ENCODE measurements at regions not wholly inside any gene's neighbourhood (a gene's known extent, or its start where the extent isn't known, plus 50 kb on each side); places are given as distances from the start of the nearest gene placed in this dataset.

DNA sequence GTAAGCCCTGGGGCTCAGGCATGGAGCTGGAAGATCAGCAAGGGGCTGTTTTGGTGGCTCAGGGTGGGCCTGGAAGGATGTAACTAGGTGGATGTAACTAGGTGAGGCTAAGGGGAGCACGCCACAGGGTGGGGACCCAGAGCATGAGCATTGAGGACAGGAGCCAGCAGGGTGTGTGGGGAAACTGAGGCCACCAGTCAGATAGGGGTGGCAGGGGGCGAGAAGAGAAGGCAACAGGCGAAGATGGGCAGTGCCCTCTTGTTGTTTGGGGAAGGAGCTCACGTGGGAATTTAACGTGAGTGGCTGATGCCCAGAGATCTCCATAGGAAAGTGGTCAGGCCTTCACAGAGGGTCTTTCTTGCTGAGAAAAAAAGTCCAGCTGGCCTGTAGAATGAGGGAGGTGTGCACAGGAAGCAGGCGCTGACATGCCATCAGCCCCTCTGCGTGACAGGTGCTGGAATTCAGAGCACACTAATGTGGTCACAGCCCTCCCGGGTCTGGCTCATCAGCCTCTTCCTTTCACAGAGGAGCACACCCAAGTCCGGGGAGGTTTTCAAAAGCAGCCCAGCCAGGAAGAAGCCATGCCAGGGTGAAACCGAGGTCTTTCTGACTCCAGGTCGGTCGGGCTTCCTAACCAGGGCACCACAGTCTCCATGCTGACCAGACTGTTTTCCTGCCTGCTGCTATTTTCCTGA, 54.6 kb upstream of the PAX6 start:
- Histone ChIP-seq H3K27ac (no peak overlapping the region), H3K4me3 (no peak overlapping the region)
- TF ChIP-seq, protein P1, sequence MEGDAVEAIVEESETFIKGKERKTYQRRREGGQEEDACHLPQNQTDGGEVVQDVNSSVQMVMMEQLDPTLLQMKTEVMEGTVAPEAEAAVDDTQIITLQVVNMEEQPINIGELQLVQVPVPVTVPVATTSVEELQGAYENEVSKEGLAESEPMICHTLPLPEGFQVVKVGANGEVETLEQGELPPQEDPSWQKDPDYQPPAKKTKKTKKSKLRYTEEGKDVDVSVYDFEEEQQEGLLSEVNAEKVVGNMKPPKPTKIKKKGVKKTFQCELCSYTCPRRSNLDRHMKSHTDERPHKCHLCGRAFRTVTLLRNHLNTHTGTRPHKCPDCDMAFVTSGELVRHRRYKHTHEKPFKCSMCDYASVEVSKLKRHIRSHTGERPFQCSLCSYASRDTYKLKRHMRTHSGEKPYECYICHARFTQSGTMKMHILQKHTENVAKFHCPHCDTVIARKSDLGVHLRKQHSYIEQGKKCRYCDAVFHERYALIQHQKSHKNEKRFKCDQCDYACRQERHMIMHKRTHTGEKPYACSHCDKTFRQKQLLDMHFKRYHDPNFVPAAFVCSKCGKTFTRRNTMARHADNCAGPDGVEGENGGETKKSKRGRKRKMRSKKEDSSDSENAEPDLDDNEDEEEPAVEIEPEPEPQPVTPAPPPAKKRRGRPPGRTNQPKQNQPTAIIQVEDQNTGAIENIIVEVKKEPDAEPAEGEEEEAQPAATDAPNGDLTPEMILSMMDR (IDR thresholded peaks at IDR 0.05) = no peak
- no peak for DNase-seq (ENCODE audit: low spot score)

DNA sequence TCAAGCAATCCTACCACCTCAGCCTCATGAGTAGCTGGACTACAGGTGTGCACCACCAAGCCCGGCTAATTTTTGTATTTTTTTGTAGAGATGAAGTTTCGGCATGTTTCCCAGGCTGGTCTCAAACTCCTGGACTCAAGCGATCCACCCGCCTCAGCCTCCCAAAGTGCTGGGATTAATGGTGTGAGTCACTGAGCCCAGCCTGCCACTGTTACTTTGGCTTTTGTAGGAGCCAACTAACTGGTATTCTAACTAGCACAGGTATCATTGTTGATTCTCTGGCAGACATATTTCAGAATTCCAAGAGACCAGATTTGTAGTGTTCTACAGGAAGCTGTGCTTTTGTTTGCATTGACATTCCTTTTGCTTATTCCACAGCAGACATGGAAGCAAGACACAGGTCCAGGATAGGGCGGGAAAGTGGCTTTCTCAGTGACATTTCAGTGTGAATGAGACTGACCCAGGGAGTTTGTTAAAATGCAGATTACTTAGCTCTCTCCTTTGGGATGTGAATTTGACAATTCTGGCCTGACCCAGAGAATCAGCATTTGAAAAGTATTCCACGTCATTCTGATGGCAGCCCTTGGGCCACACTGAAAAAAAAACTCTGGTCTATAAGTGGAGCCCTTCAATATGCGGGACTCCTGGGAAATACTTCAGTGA, 52.2 kb upstream of the PAX6 start:
- Histone ChIP-seq H3K27ac (no peak overlapping the region), H3K4me3 (no peak overlapping the region)
- no peak for DNase-seq (ENCODE audit: low spot score)
- TF ChIP-seq, protein P1 (IDR thresholded peaks at IDR 0.05) = no peak

DNA sequence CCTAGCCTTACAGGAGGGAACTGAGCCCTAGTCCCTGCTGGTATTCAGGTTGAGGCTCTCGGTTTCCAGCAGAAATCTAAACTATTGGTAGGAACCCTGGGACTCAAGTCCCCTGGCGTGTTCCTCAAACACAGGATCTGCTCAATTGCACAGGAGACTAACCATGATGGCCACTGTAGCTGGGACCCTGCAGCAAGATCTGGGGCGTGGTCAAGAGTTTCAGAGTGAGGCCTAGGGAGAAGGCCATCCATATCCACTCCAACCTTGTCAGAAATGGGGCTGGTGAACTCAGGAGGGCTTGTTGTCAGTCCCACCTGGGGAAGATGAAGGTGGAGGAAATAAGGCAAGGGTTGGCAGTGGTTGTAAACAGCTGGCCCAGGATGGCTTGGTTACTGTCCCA, 49.9 kb upstream of the PAX6 start:
- Histone ChIP-seq H3K4me3 (no peak overlapping the region), H3K27ac (no peak overlapping the region)
- DNase-seq (ENCODE audit: low spot score) = no peak
- TF ChIP-seq, protein P1 (IDR thresholded peaks at IDR 0.05) = no peak
